ENCODE measurements at regions not wholly inside any gene's neighbourhood (a gene's known extent, or its start where the extent isn't known, plus 50 kb on each side); places are given as distances from the start of the nearest gene placed in this dataset.
A peak's percentile ranks its signal among the peaks of the same experiment; 100 is the strongest.

DNA sequence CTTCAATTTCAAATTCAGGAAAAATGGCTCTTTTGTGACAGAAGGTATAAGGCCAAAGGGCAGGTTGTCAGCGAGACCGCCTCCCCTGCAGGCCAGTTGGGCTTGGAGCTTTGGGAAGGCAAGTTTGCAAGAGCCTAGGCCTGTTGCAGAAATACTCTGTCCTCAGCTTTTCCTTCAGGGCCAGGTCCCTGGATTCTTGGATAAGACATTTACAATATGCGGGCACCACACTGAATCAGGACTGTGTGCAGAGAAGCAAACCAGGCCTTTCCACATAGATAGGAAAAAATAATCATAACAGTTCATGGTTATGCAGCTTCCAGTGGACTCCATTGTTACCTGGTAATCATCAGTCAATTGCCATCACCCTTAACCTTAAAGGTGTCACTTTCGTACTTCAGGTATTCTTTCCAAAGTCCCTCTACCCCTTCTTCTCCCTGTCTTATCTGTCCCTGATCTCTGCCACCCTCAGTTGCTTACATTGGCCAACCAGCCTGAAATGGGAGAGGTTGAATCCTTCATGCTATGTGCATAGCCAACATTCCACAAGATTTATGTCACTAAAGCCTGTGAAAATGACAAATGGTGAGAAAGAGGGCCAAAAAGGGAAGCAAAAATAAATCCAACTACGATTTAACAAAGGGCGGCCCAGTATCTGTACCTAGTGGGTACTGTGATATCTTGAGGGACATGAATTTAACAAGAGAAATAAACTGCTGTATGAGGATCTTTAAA, 304.5 kb upstream of the NFE2L3 start:
- Mint-ChIP-seq H3K27ac (no peak overlapping the region), H3K4me1 (ENCODE audit: low read depth) (peaks cover 4% of the 10 kb centered on the region), H3K9me3 (no peaks in the 10 kb centered on the region), H3K36me3 (ENCODE audit: low read depth) (no peaks in the 10 kb centered on the region), H3K27me3 (ENCODE audit: low read depth) (peaks cover 31% of the 10 kb centered on the region), H3K4me3 (no peak overlapping the region)
- CTCF ChIA-PET, result interaction anchor here (1.2 to 1.4 kb wide), 3 partner anchors 9 to 280 kb away, joined by 3 to 4 read pairs (median 3); no protein-coding TSS in a partner anchor
- intact Hi-C loops (cut with micrococcal nuclease), result no loop called here
- no peak for DNase-seq

DNA sequence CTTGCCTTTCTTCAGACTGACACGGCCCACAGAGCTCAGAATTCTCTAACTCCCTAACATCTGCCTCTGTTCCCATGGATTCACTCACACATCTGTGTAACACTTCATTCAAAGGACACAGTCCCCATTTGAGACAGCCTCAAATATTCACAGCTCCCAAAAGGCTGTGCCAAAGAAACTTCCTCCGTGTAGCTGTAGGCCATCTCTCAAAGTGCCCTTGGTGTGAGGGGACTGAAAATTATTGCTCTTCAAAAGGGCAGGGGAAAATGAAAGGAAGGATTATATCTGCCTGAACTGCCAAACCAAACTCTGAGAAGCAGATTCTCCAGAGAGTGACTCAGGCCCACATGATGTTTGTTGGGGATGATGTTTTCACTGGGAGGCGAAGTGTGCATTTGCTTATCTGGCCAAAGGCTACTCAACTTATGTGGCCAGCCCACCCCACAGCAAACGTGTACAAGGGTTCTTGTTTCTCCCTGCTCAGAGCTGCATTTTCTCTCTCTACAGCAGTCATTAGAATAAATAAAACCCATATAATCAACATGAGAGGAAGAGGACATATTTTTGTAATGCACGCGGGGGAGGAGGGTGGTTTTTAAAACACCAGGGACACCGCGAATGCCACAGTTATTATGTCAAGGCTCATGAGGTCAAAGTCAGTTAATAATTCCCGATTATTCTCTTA, 302.4 kb upstream of the NFE2L3 start:
- CTCF ChIA-PET, result interaction anchor here (0.6 to 3.0 kb wide), 6 partner anchors 10 to 284 kb away, joined by 3 to 23 read pairs (median 4); no protein-coding TSS in a partner anchor
- Mint-ChIP-seq H3K4me3 (no peak overlapping the region), H3K4me1 (ENCODE audit: low read depth) (peaks cover 13% of the 10 kb centered on the region), H3K9me3 (no peaks in the 10 kb centered on the region), H3K27me3 (ENCODE audit: low read depth) (peaks cover 37% of the 10 kb centered on the region), H3K27ac (no peak overlapping the region), H3K36me3 (ENCODE audit: low read depth) (no peaks in the 10 kb centered on the region)
- intact Hi-C loops (cut with micrococcal nuclease), result loop anchor here (5.0 kb wide), 3 partner anchors 127 to 247 kb away; no protein-coding TSS in a partner anchor
- DNase-seq, result no peak

DNA sequence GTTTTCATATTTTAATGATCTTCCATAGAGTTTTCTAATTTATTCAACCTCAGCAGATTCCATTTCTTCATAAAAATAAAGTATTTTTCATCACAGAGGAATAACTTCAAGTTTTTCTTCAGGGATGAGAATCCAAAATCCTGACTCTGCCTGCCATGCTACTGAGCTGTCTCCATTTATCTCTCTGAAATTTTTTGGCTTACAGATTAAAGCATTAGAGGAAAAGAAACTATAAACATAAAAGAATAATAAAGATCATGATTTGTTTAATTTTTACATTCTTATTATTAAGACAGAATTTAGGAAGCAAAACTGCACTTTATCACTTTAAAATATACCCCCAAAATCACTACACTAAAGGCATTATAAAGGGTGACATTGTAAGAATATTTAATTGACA, 301.8 kb upstream of the NFE2L3 start:
- CTCF ChIA-PET, result interaction anchor here (1.8 to 3.0 kb wide), 3 partner anchors 8 to 284 kb away, joined by 5 to 23 read pairs (median 9); no protein-coding TSS in a partner anchor
- Mint-ChIP-seq H3K27ac (no peak overlapping the region), H3K4me1 (ENCODE audit: low read depth) (peaks cover 16% of the 10 kb centered on the region), H3K36me3 (ENCODE audit: low read depth) (no peaks in the 10 kb centered on the region), H3K4me3 (no peak overlapping the region), H3K9me3 (no peaks in the 10 kb centered on the region), H3K27me3 (ENCODE audit: low read depth) (peaks cover 40% of the 10 kb centered on the region)
- intact Hi-C loops (cut with micrococcal nuclease), result loop anchor here (5.0 kb wide), 3 partner anchors 128 to 248 kb away; no protein-coding TSS in a partner anchor
- DNase-seq, result no peak

DNA sequence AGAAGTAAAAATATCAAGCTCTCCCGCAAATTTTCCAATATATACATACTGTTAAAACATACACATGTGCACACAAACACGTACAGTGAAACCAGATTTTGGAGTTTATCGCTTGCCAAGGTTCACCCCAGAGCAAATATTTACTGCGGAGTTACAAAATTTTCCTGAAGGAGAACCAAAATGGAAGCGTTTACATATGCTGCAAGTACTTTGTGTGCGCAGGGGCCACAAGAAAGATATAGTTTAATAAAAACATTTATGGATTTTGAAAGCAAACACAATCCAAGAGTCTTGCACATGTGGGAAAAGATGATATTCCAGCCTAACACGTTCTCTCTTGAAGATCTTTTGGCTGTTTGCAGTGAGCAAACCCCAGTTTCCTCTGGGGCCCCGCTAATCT, 301.3 kb upstream of the NFE2L3 start:
- no peak for DNase-seq
- H3K27me3 Mint-ChIP-seq (ENCODE audit: low read depth), result peaks cover 40% of the 10 kb centered on the region
- no peaks in the 10 kb centered on the region for H3K9me3 Mint-ChIP-seq
- H3K4me1 Mint-ChIP-seq (ENCODE audit: low read depth), result peaks cover 19% of the 10 kb centered on the region
- H3K36me3 Mint-ChIP-seq (ENCODE audit: low read depth), result no peaks in the 10 kb centered on the region
- H3K4me3 Mint-ChIP-seq, result no peak overlapping the region
- intact Hi-C loops (cut with micrococcal nuclease), result loop anchor here (1.0 to 5.0 kb wide), 6 partner anchors 128 to 591 kb away; no protein-coding TSS in a partner anchor
- H3K27ac Mint-ChIP-seq, result no peak overlapping the region
- CTCF ChIA-PET, result interaction anchor here (1.2 to 3.0 kb wide), 6 partner anchors 9 to 461 kb away, joined by 3 to 23 read pairs (median 6); no protein-coding TSS in a partner anchor

DNA sequence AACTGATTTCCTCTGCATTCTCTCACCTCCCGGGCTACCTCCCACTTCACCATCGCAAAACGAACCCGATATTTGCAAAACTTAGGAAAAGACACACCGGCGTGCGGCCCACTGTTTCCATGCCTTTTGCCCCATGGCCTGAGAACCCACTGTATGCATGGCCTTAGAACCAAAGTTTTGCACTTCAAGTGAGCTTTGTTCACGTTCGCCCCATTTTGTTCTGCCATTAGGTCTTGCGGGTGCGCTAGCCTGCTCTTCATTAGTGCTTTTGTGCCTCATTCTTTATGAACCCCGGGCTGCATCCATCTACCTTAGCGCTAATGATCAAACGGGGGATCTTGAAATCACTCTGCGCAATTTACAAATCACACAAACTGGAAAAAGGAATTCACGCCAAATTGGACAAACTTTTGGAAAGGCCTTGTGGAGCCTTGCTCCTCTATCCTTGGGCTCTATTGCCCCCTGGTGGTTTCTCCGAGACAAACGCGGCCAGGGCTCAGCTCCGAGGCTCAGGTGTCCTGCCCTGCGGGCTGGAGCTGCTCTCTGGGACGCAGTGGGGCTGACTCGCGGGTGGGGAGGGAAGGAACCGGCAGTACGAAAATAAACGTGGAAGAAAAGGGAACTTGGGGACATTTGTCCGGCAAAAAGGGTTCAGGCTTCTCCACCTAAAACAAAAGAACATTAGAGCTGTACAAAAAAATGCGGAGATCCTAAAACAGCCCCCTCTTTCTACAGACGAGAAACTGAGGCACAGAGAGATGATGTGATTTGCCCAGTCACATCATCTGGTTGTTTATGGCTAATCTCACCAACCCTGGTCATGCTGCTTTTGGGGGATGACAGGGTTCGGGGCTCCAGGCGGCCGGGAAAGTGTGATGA, 300.4 kb upstream of the NFE2L3 start:
- Mint-ChIP-seq H3K36me3 (ENCODE audit: low read depth) (no peaks in the 10 kb centered on the region), H3K9me3 (no peaks in the 10 kb centered on the region), H3K27ac (no peak overlapping the region), H3K4me3 (peak overlapping the region; percentile 51), H3K27me3 (ENCODE audit: low read depth) (peaks cover 37% of the 10 kb centered on the region), H3K4me1 (ENCODE audit: low read depth) (peaks cover 19% of the 10 kb centered on the region)
- CTCF ChIA-PET, result interaction anchor here (0.6 to 3.0 kb wide), 26 partner anchors 10 to 1008 kb away, joined by 3 to 23 read pairs (median 3); no protein-coding TSS in a partner anchor
- DNase-seq, result peak; percentile 85
- intact Hi-C loops (cut with micrococcal nuclease), result loop anchor here (1.0 to 5.0 kb wide), 7 partner anchors 129 to 727 kb away; partner anchors contain the start of gene CYCS

DNA sequence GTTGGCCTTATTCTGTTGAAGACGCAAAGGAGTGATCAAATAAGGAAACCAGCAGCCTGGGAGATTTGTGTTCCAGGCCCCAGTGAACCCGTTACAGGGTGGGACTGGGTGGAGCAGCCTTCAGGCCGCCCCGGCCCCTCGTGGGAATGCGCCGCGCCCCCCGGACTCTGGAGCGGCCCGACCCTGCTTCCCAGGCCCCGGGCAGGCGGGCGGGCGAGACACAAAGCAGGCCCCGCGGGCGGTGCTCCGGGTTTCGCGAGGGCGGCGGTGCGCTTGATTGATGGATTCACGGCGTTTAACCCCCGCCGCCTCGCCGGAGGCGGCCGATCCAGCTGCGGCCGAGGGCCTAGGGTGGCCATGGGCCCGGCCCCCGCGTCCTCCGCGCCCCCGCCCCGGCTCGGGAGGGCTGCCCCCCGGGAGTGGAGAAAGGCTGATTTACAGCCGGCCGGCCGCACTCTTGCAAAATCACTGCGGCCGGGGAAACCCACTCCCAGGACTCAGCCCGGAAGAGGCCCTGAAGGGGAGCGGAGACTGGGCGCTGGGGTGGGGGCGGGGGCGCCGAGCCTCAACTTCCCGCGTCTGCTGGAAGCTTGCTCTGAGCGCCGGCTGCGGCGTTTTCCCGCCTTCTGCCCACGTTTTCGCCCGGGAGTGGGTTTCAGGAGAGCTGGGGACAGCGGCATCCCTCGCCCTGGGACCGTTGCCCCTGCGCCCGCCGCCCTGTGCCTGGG, 299.6 kb upstream of the NFE2L3 start:
- CTCF ChIA-PET, result interaction anchor here (0.6 to 3.0 kb wide), 26 partner anchors 10 to 1007 kb away, joined by 3 to 23 read pairs (median 3); no protein-coding TSS in a partner anchor
- H3K4me1 Mint-ChIP-seq (ENCODE audit: low read depth), result peaks cover 19% of the 10 kb centered on the region
- no peaks in the 10 kb centered on the region for H3K36me3 Mint-ChIP-seq (ENCODE audit: low read depth)
- intact Hi-C loops (cut with micrococcal nuclease), result loop anchor here (2.0 to 5.0 kb wide), 4 partner anchors 130 to 728 kb away; partner anchors contain the start of gene CYCS
- H3K27ac Mint-ChIP-seq, result no peak overlapping the region
- H3K9me3 Mint-ChIP-seq, result no peaks in the 10 kb centered on the region
- DNase-seq, result peak; percentile 22
- H3K27me3 Mint-ChIP-seq (ENCODE audit: low read depth), result peaks cover 37% of the 10 kb centered on the region
- peak overlapping the region; percentile 51 for H3K4me3 Mint-ChIP-seq

DNA sequence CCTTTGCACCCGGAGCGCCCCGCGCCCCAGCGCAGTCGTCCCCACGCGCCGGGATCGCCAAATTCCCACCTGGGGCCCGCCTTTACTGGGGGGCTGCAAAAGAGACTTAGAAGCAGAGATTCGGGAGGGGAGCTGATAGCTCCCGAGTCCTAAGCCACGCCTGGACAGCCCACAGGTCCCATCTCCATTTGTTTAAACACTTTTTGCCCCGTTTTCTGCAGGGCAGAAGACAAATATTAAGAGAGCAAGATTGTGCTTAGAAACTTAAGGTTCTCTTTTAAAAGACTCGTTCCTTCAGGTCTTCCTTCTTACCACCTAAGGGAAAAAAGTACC, 299.1 kb upstream of the NFE2L3 start:
- H3K4me3 Mint-ChIP-seq, result peak overlapping the region; percentile 22
- no peak for DNase-seq
- CTCF ChIA-PET, result interaction anchor here (1.3 to 2.5 kb wide), 4 partner anchors 41 to 593 kb away, joined by 4 to 6 read pairs (median 5); no protein-coding TSS in a partner anchor

DNA sequence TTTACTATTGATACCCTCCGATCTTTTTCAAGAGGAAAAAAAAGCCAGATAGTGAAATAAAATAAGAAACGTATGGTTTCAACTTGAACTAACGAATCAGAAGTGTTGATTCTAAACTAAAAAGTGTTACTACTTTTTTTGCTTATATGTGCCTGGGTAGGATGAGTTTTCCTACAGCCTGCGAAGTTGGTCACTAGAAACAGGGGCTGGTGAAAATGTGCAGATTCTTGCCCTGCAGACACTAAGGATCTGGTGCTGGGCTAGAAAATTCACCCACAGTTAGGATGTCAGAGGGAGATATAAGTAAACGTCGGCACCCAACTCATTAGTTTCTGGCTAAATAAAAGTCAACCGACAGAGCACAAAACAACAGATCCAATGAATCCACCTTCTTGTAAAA, 298.7 kb upstream of the NFE2L3 start:
- DNase-seq, result no peak
- Mint-ChIP-seq H3K27me3 (ENCODE audit: low read depth) (peaks cover 35% of the 10 kb centered on the region), H3K9me3 (no peaks in the 10 kb centered on the region), H3K27ac (no peak overlapping the region), H3K4me3 (no peak overlapping the region), H3K4me1 (ENCODE audit: low read depth) (peaks cover 19% of the 10 kb centered on the region), H3K36me3 (ENCODE audit: low read depth) (no peaks in the 10 kb centered on the region)
- intact Hi-C loops (cut with micrococcal nuclease), result loop anchor here (2.0 to 5.0 kb wide), 4 partner anchors 131 to 729 kb away; partner anchors contain the start of gene CYCS
- CTCF ChIA-PET, result interaction anchor here (2.2 to 2.5 kb wide), 2 partner anchors 284 to 594 kb away, joined by 5 to 6 read pairs; no protein-coding TSS in a partner anchor

More for the DNA sequence above, 299.1 kb upstream of the NFE2L3 start:
- no peak overlapping the region for H3K27ac Mint-ChIP-seq
- no peaks in the 10 kb centered on the region for H3K9me3 Mint-ChIP-seq
- intact Hi-C loops (cut with micrococcal nuclease), result loop anchor here (2.0 to 5.0 kb wide), 4 partner anchors 131 to 728 kb away; partner anchors contain the start of gene CYCS
- H3K4me1 Mint-ChIP-seq (ENCODE audit: low read depth), result peaks cover 19% of the 10 kb centered on the region
- H3K27me3 Mint-ChIP-seq (ENCODE audit: low read depth), result peaks cover 35% of the 10 kb centered on the region
- H3K36me3 Mint-ChIP-seq (ENCODE audit: low read depth), result no peaks in the 10 kb centered on the region

DNA sequence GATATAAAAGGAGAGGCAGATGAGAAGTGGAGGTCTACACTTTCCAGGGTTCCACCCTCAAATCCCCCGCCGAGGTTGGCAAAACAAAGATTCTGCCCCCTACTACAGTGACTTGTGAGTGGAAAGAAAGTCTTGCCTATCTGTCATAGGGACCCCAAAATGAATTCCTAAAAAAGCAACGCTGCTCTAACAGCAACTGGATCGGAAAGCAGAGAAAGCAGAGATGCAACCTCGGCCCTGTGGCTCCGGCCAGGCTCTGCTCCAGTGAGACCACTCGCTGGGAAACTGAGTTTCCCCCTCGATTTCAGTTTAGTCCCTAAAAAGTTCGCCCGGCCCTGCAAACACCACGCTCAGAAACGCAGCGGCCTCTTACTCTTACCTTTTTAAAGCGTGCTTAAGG, 297.9 kb upstream of the NFE2L3 start:
- peaks cover 23% of the 10 kb centered on the region for H3K4me1 Mint-ChIP-seq (ENCODE audit: low read depth)
- intact Hi-C loops (cut with micrococcal nuclease), result loop anchor here (5.0 kb wide), 3 partner anchors 132 to 252 kb away; no protein-coding TSS in a partner anchor
- CTCF ChIA-PET, result interaction anchor here (0.7 to 1.3 kb wide), 8 partner anchors 11 to 1981 kb away, joined by 3 to 4 read pairs (median 3); no protein-coding TSS in a partner anchor
- H3K27ac Mint-ChIP-seq, result no peak overlapping the region
- H3K27me3 Mint-ChIP-seq (ENCODE audit: low read depth), result peaks cover 41% of the 10 kb centered on the region
- DNase-seq, result no peak
- no peaks in the 10 kb centered on the region for H3K9me3 Mint-ChIP-seq
- peaks cover under 1% of the 10 kb centered on the region for H3K36me3 Mint-ChIP-seq (ENCODE audit: low read depth)
- H3K4me3 Mint-ChIP-seq, result no peak overlapping the region

DNA sequence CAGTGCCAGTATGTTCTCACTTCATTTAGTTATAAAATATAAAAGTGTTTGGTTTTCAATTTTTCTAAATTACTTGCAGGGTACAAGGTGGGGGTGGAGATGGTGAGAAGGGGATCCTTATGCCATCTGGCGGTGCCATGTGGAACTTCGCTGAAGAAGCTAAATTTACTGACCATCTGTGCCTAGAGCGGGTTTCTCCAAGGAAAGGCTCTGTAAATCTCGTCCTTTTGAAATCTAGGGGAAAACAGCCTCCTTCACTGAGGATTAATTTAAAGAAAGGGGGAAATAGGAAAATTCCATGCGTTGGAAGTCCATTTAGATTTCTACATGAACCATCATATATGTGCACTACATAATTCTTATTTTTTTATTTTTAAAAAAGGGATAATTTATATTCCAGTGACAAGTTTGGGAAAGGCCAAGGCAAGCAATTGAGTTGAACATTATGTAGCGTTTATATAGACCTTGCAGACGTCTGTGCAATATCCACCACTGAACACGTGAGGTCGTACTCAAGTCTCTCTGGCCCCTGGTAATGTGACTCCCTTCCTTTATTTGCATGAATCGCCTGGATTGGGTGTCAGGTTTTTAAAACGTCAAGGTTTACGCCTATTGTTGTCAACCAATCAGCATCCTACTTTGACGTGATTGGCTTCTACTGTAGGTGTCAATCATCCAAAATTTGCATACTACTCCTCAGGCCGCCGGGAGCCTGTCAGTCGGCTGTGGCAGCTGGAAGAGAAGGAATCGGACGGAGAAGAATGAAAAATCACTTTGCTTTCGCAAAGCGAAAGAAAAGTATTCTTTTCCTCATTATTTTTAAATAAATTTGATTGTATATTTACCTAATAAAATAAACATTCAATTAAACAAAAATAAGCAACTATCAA, 297.1 kb upstream of the NFE2L3 start:
- H3K4me3 Mint-ChIP-seq, result peak overlapping the region; percentile 35
- peaks cover 25% of the 10 kb centered on the region for H3K4me1 Mint-ChIP-seq (ENCODE audit: low read depth)
- peaks cover 2% of the 10 kb centered on the region for H3K36me3 Mint-ChIP-seq (ENCODE audit: low read depth)
- intact Hi-C loops (cut with micrococcal nuclease), result loop anchor here (5.0 kb wide), 5 partner anchors 133 to 1387 kb away; partner anchors contain the start of genes EVX1 and HOXA1
- peak; percentile 63 for DNase-seq
- no peaks in the 10 kb centered on the region for H3K9me3 Mint-ChIP-seq
- H3K27ac Mint-ChIP-seq, result no peak overlapping the region
- peaks cover 49% of the 10 kb centered on the region for H3K27me3 Mint-ChIP-seq (ENCODE audit: low read depth)
- CTCF ChIA-PET, result interaction anchor here (0.7 to 1.3 kb wide), 8 partner anchors 10 to 1982 kb away, joined by 3 to 4 read pairs (median 3); no protein-coding TSS in a partner anchor

All from activated naive CD4-positive, alpha-beta T cell treated with anti-CD3 and anti-CD28 coated beads for 36 hours (primary cell).